ENCODE measurements at regions not wholly inside any gene's neighbourhood (a gene's known extent, or its start where the extent isn't known, plus 50 kb on each side); places are given as distances from the start of the nearest gene placed in this dataset.

DNA sequence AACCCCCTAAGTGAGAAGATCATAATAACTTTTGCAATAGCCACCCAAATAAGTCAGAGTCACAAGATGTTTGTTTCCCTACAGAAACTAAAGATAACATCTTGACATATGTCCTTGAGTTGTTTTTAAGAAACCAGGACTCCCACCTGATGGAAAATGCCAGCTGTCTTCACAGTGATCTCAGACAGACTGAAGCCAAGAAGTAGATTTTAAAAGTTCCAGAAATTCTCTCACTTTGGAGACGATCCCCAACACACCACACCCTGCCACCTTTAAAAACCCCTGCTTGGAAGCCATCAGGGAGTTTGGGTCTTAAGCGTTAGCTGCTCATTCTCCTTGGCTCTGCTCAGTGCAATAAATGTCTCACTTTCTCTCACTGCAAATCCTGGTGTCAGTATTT lies 63.0 kb downstream of the GPR6 start:
- DNase-seq = no peak
- Histone ChIP-seq H3K36me3 (ENCODE audit: control insufficient read depth, insufficient read depth, low read length) (no peaks in the 10 kb centered on the region), H3K27ac (ENCODE audit: insufficient read depth, low read length, poor library complexity, severe bottlenecking) (no peak overlapping the region), H3K27me3 (replicated peaks; ENCODE audit: control insufficient read depth, insufficient read depth, low read length, poor library complexity, severe bottlenecking) (no peaks in the 10 kb centered on the region), H3K4me1 (ENCODE audit: control insufficient read depth, insufficient read depth, low read length, poor library complexity, severe bottlenecking) (peaks cover 3% of the 10 kb centered on the region), H3K4me3 (ENCODE audit: insufficient read depth, low read depth, low read length, poor library complexity, severe bottlenecking) (no peak overlapping the region), H3K9me3 (ENCODE audit: control insufficient read depth, low read length) (no peaks in the 10 kb centered on the region)

DNA sequence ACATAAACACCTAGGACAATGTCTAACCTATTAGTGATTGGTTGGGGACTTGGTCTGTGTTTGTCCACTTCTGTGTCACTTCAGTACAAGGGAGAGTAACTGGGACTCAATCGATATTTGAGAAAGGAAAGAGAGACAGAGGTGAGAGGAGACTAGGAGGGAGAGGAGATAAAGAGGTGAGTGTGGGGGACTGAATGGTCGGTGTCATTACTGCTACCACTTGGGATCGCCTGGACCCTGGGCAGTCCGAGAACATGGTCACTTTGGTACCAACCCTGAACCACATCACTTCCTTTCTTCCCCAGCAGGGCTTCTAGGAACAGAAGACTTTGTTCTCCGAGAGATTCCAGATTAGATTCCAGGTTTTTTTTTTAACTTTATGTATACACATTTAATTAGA lies 63.7 kb downstream of the GPR6 start:
- no peak overlapping the region for H3K4me3 ChIP-seq (ENCODE audit: insufficient read depth, low read depth, low read length, poor library complexity, severe bottlenecking)
- DNase-seq = no peak
- no peaks in the 10 kb centered on the region for H3K9me3 ChIP-seq (ENCODE audit: control insufficient read depth, low read length)
- H3K27me3 ChIP-seq (replicated peaks; ENCODE audit: control insufficient read depth, insufficient read depth, low read length, poor library complexity, severe bottlenecking) = no peaks in the 10 kb centered on the region
- H3K36me3 ChIP-seq (ENCODE audit: control insufficient read depth, insufficient read depth, low read length) = no peaks in the 10 kb centered on the region
- peaks cover 3% of the 10 kb centered on the region for H3K4me1 ChIP-seq (ENCODE audit: control insufficient read depth, insufficient read depth, low read length, poor library complexity, severe bottlenecking)
- no peak overlapping the region for H3K27ac ChIP-seq (ENCODE audit: insufficient read depth, low read length, poor library complexity, severe bottlenecking)

DNA sequence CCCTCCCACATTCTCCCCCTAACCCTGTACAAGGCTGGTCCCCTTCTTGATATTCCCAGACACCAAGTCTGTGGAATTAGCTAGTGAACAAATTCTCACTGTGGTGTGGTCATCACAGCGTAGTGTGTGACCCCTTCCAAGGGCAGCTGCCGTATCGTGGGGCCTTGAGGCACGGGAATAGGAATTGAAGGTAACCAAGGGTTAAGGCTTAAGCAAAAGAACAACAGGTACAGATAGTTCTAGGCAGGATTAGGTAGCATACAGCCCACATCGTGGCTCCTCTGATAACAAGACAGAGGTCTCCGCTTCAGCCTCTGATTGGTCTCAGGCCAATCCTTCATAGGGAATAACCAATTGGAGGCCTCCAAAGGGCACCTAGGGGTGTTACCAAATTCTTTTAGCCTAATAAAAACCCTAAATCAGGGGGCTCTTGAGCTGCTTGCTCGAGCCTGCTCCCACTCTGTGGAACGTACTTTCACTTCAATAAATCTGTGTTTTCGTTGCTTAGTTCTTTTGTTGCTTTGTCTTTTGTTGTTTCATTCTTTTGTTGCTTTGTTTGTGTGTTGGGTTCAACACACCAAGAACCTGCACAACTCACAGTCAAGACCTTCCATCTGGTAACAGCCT lies 64.7 kb downstream of the GPR6 start:
- Histone ChIP-seq H3K4me1 (ENCODE audit: control insufficient read depth, insufficient read depth, low read length, poor library complexity, severe bottlenecking) (peaks cover 3% of the 10 kb centered on the region), H3K27ac (ENCODE audit: insufficient read depth, low read length, poor library complexity, severe bottlenecking) (no peak overlapping the region), H3K4me3 (ENCODE audit: insufficient read depth, low read depth, low read length, poor library complexity, severe bottlenecking) (no peak overlapping the region), H3K27me3 (replicated peaks; ENCODE audit: control insufficient read depth, insufficient read depth, low read length, poor library complexity, severe bottlenecking) (no peaks in the 10 kb centered on the region), H3K36me3 (ENCODE audit: control insufficient read depth, insufficient read depth, low read length) (no peaks in the 10 kb centered on the region), H3K9me3 (ENCODE audit: control insufficient read depth, low read length) (no peaks in the 10 kb centered on the region)
- DNase-seq = no peak

DNA sequence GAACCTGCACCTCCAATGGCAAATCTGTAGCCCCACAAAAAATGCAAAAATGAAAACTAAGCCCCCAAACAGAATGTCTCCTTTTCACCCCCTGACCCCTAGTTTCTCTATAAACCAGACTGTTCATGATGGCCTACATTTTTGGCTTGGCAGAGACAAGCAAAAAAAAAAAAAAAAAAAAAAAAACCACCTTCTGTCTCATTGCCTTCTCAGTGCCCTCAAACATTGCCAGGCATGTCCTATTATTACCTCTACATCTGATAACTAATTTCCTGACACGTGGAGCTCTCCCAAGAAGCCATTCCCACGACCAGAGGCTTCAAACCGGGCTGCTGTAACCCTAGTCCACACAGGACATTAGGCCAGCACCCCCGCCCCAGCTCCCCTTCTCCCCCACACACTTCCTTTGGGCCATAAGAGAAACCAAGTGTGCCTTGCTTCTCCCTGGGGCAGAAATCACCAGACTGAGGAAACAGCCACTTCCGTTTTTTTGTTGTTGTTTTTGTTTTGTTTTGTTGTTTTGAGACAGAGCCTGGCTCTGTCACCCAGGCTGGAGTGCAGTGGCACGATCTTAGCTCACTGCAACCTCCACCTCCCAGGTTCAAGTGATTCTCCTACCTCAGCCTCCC lies 65.4 kb downstream of the GPR6 start:
- Histone ChIP-seq H3K4me3 (ENCODE audit: insufficient read depth, low read depth, low read length, poor library complexity, severe bottlenecking) (no peak overlapping the region), H3K4me1 (ENCODE audit: control insufficient read depth, insufficient read depth, low read length, poor library complexity, severe bottlenecking) (peaks cover 3% of the 10 kb centered on the region), H3K27me3 (replicated peaks; ENCODE audit: control insufficient read depth, insufficient read depth, low read length, poor library complexity, severe bottlenecking) (no peaks in the 10 kb centered on the region), H3K36me3 (ENCODE audit: control insufficient read depth, insufficient read depth, low read length) (no peaks in the 10 kb centered on the region), H3K27ac (ENCODE audit: insufficient read depth, low read length, poor library complexity, severe bottlenecking) (no peak overlapping the region), H3K9me3 (ENCODE audit: control insufficient read depth, low read length) (no peaks in the 10 kb centered on the region)
- no peak for DNase-seq

DNA sequence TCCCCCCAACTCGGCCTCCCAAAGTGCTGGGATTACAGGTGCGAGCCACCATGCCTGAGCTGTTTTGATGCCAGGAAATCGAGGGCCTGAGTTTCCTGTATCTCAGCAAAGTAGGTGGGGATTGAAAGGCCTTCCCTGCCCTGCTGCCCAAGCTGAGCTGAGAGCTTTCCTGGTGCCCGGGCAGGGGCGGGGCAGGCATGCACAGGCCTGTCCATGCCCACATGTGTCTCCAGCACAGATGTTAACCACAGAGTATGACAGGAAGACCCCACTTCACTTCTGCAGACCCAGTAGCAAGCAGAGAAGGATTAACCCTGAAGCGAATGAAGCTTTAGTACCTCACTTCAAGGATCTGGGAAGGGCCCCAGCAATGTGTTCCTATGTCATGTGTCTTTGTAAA lies 66.0 kb downstream of the GPR6 start:
- DNase-seq = no peak
- H3K27ac ChIP-seq (ENCODE audit: insufficient read depth, low read length, poor library complexity, severe bottlenecking) = no peak overlapping the region
- no peaks in the 10 kb centered on the region for H3K27me3 ChIP-seq (replicated peaks; ENCODE audit: control insufficient read depth, insufficient read depth, low read length, poor library complexity, severe bottlenecking)
- peaks cover 3% of the 10 kb centered on the region for H3K4me1 ChIP-seq (ENCODE audit: control insufficient read depth, insufficient read depth, low read length, poor library complexity, severe bottlenecking)
- H3K9me3 ChIP-seq (ENCODE audit: control insufficient read depth, low read length) = no peaks in the 10 kb centered on the region
- no peaks in the 10 kb centered on the region for H3K36me3 ChIP-seq (ENCODE audit: control insufficient read depth, insufficient read depth, low read length)
- H3K4me3 ChIP-seq (ENCODE audit: insufficient read depth, low read depth, low read length, poor library complexity, severe bottlenecking) = no peak overlapping the region

DNA sequence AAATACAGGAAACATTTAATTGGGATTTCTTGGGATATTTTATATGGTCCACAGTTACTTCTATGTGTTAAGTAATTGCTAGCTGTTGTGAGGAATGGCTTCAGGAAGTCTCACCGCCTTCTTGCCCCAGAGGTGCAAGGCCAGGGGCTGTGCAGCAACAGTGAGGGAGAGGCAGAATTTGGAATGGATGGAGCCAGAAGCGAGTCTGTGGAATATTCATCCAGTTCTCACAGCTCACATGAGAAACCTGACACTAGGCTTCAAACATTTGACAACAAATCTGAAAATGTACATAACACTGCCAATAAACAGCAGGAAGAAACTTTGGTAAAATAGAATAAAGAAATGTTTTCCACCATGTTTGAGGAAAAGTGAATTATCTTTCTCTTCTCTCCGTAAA lies 66.5 kb downstream of the GPR6 start:
- Histone ChIP-seq H3K27me3 (replicated peaks; ENCODE audit: control insufficient read depth, insufficient read depth, low read length, poor library complexity, severe bottlenecking) (no peaks in the 10 kb centered on the region), H3K27ac (ENCODE audit: insufficient read depth, low read length, poor library complexity, severe bottlenecking) (no peak overlapping the region), H3K36me3 (ENCODE audit: control insufficient read depth, insufficient read depth, low read length) (no peaks in the 10 kb centered on the region), H3K9me3 (ENCODE audit: control insufficient read depth, low read length) (no peaks in the 10 kb centered on the region), H3K4me3 (ENCODE audit: insufficient read depth, low read depth, low read length, poor library complexity, severe bottlenecking) (no peak overlapping the region), H3K4me1 (ENCODE audit: control insufficient read depth, insufficient read depth, low read length, poor library complexity, severe bottlenecking) (peaks cover 3% of the 10 kb centered on the region)
- DNase-seq = no peak

DNA sequence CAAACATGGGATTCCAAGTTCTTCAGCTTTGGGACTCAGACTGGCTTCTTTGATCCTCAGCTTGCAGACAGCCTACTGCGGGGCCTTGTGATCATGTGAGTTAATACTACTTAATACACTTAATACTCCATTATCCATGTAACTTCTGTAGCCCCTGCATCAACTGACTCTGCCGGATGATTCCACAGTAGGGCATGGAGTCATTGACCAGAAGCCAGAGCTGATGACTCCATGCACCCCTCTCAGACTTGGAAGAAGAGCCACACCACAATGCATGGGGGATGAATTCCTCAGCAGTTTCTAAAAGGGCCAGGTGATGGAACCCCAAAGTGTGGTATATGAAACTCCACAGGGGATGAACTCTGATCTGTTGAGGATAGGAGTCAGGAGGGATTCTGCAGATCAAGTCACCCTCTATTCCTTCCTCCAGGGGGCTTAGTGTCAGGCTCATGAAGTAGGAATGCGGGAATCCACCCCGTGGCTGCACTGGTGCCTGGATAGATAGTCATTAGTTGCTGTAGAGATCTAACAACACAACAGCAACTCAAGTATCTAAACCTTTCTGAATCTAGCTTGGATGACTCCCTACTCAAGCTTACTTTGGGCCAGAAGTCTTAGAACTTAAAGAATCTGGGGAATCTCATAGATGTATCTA lies 70.2 kb downstream of the GPR6 start:
- H3K4me1 ChIP-seq (ENCODE audit: control insufficient read depth, insufficient read depth, low read length, poor library complexity, severe bottlenecking) = no peaks in the 10 kb centered on the region
- H3K27me3 ChIP-seq (replicated peaks; ENCODE audit: control insufficient read depth, insufficient read depth, low read length, poor library complexity, severe bottlenecking) = no peaks in the 10 kb centered on the region
- H3K9me3 ChIP-seq (ENCODE audit: control insufficient read depth, low read length) = no peaks in the 10 kb centered on the region
- no peaks in the 10 kb centered on the region for H3K36me3 ChIP-seq (ENCODE audit: control insufficient read depth, insufficient read depth, low read length)
- H3K4me3 ChIP-seq (ENCODE audit: insufficient read depth, low read depth, low read length, poor library complexity, severe bottlenecking) = no peak overlapping the region
- DNase-seq = no peak
- H3K27ac ChIP-seq (ENCODE audit: insufficient read depth, low read length, poor library complexity, severe bottlenecking) = no peak overlapping the region

DNA sequence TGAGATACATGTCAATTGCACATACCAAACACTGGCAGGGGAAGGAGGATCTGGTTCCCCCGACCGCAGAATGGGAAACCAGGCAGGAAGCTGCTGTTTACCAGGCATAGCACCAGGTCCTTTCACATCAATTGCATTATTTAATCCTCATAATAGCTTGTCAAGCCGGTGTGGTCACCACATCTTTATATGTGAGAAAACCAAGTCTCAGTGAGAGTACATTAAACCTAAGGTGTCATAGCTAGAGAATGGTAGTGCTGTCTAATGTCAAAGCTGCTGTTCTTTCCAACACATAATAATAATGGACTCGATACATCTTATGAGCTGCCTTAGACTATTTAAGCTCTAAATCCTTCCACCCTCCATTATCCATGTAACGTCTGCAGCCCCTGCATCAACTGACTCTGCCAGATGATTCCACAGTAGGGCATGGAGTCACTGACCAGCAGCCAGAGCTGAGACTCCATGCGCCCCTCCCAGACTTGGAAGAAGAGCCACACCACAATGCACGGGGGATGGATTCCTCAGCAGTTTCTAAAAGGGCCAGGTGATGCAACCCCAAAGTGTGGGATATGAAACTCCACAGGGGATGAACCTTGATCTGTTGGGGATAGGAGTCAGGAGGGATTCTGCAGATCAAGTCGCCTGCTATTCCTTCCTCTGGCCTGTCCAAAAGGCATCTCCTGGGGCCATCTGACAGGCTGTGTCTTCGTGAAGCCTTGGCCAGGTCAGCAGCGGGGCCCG lies 71.8 kb downstream of the GPR6 start:
- H3K9me3 ChIP-seq (ENCODE audit: control insufficient read depth, low read length) = no peaks in the 10 kb centered on the region
- no peaks in the 10 kb centered on the region for H3K27me3 ChIP-seq (replicated peaks; ENCODE audit: control insufficient read depth, insufficient read depth, low read length, poor library complexity, severe bottlenecking)
- no peak for DNase-seq
- H3K4me3 ChIP-seq (ENCODE audit: insufficient read depth, low read depth, low read length, poor library complexity, severe bottlenecking) = no peak overlapping the region
- no peaks in the 10 kb centered on the region for H3K36me3 ChIP-seq (ENCODE audit: control insufficient read depth, insufficient read depth, low read length)
- no peaks in the 10 kb centered on the region for H3K4me1 ChIP-seq (ENCODE audit: control insufficient read depth, insufficient read depth, low read length, poor library complexity, severe bottlenecking)
- H3K27ac ChIP-seq (ENCODE audit: insufficient read depth, low read length, poor library complexity, severe bottlenecking) = no peak overlapping the region

All from effector memory CD4-positive, alpha-beta T cell (primary cell).